ENCODE measurements at regions not wholly inside any gene's neighbourhood (a gene's known extent, or its start where the extent isn't known, plus 50 kb on each side); places are given as distances from the start of the nearest gene placed in this dataset.

DNA sequence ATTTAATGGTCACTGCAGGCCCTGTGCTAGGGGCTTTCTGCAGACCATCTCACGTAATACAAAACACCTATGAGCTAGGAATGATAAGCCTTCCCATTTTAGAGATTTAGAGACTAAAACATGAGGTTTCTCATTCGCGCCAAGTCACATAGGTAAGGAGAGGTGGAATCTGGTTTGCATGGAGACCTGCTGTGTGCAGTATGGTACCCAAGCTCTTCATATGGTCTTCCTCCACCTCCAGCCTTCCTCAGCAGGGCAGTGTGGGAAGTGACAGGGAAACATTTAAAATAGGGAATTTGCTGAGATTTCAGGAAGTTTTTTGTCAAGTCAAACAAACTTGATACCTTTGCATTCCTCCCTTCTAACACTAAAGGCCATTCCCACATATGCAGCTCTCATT lies 337.6 kb downstream of the IL20RB start:
- TF ChIP-seq, protein P1, sequence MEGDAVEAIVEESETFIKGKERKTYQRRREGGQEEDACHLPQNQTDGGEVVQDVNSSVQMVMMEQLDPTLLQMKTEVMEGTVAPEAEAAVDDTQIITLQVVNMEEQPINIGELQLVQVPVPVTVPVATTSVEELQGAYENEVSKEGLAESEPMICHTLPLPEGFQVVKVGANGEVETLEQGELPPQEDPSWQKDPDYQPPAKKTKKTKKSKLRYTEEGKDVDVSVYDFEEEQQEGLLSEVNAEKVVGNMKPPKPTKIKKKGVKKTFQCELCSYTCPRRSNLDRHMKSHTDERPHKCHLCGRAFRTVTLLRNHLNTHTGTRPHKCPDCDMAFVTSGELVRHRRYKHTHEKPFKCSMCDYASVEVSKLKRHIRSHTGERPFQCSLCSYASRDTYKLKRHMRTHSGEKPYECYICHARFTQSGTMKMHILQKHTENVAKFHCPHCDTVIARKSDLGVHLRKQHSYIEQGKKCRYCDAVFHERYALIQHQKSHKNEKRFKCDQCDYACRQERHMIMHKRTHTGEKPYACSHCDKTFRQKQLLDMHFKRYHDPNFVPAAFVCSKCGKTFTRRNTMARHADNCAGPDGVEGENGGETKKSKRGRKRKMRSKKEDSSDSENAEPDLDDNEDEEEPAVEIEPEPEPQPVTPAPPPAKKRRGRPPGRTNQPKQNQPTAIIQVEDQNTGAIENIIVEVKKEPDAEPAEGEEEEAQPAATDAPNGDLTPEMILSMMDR (IDR thresholded peaks at IDR 0.05): no peak
- TF ChIP-seq POLR2A (IDR thresholded peaks at IDR 0.05): no peak
- TF ChIP-seq EP300 (IDR thresholded peaks at IDR 0.05): no peak
- TF ChIP-seq POLR2AphosphoS5 (IDR thresholded peaks at IDR 0.05): no peak

Data from gastroesophageal sphincter (tissue), 3 donors.